ENCODE measurements at regions not wholly inside any gene's neighbourhood (a gene's known extent, or its start where the extent isn't known, plus 50 kb on each side); places are given as distances from the start of the nearest gene placed in this dataset.

DNA sequence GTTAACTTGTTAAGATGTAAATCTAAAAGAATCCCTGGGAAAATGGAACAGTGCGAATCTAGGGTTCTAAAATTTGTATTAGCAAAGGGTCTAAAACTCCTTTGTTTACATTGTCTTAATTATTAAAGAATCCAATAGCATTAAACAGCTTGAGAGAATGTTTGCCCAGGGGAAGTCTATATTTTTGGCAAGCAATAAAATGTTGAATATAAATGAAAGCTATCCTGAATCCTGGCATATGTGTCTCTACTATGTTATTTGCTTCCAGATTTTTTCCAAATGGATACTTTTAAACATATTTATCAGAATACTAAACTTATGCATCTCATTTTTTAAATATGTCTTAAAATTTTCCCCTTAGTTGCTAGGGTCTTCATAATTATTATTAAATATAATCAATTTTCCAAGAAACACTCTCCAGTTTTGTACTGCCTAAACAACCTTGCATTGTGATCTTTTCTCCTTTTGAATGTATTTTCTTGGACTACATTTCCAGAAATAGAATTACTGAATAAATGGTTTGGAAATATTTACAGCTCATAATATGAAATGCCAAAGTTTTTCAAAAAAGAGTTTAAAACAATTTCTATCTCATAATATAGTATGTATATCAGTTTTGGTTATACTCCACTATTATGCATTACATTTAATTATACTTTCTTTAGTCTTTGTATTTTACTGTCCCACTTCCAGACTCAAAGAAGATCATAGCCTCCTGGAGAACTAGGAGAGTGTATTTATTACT lies 304.8 kb downstream of the USP25 start:
- TF ChIP-seq POLR2AphosphoS5 (IDR thresholded peaks at IDR 0.05; ENCODE audit: low read depth, low read length) (no peak), POLR2A (IDR thresholded peaks at IDR 0.05; ENCODE audit: low read depth, low read length) (no peak), SPI1 (IDR thresholded peaks at IDR 0.05; ENCODE audit: low read depth, low read length) (no peak), POU2F2 (IDR thresholded peaks at IDR 0.05; ENCODE audit: low read depth, low read length) (no peak), TAF1 (IDR thresholded peaks at IDR 0.05; ENCODE audit: low read depth, low read length) (no peak)
